ENCODE measurements at regions not wholly inside any gene's neighbourhood (a gene's known extent, or its start where the extent isn't known, plus 50 kb on each side); places are given as distances from the start of the nearest gene placed in this dataset.
"Not testable (repeated sequence)": the region's sequence is repeated elsewhere in the genome, so short reads cannot be mapped to it uniquely, and the experiment has no call there.

GRCh38 chr3:51593697-51594096 lies 55.2 kb downstream of the RAD54L2 start (continued):
- no peak for TF ChIP-seq GLI4 (tag by site-specific recombination; IDR thresholded peaks at IDR 0.05)
- no peak for TF ChIP-seq SALL2 (tag by site-specific recombination; IDR thresholded peaks at IDR 0.05; ENCODE audit: borderline replicate concordance)
- TF ChIP-seq ZNF362 (tag by site-specific recombination; IDR thresholded peaks at IDR 0.05) = no peak
- TF ChIP-seq ZNF776 (tag by site-specific recombination; IDR thresholded peaks at IDR 0.05; ENCODE audit: borderline replicate concordance) = no peak
- no peak for TF ChIP-seq ZNF16 (tag by site-specific recombination; IDR thresholded peaks at IDR 0.05; ENCODE audit: low read depth)
- no peak for TF ChIP-seq KLF10 (tag by site-specific recombination; IDR thresholded peaks at IDR 0.05)
- no peak for TF ChIP-seq ZNF785 (tag by site-specific recombination; IDR thresholded peaks at IDR 0.05)
- no peak for TF ChIP-seq GLIS1 (tag by site-specific recombination; IDR thresholded peaks at IDR 0.05)
- TF ChIP-seq ZNF514 (tag by site-specific recombination; IDR thresholded peaks at IDR 0.05) = no peak

GRCh38 chr3:51599638-51600037 lies 61.1 kb downstream of the RAD54L2 start:
- H3K27ac ChIP-seq (ENCODE audit: extremely low read depth, low read depth, low read length); H3K36me3 ChIP-seq (ENCODE audit: control insufficient read depth in 2 of 2, insufficient read depth in 1 of 2, low read length in 2 of 2); POLR2A ChIA-PET; H3K9me3 ChIP-seq (ENCODE audit: control insufficient read depth, insufficient read depth, low read depth, low read length); H3K4me3 ChIP-seq (ENCODE audit: low read depth, low read length); H3K4me1 ChIP-seq (ENCODE audit: control insufficient read depth, insufficient read depth, low read length): not testable (repeated sequence)
- CTCF ChIA-PET = interaction anchor here (0.6 to 1.0 kb wide), 3 partner anchors 35 to 83 kb away, joined by 3 to 5 read pairs (median 4); no protein-coding TSS in a partner anchor

GRCh38 chr3:51604212-51604611 lies 65.7 kb downstream of the RAD54L2 start:
- Histone ChIP-seq H3K4me1 (ENCODE audit: control insufficient read depth, insufficient read depth, low read length) (peaks cover 6% of the 10 kb centered on the region; the same call in 1 of the 2 replicates), H3K9me3 (ENCODE audit: control insufficient read depth, insufficient read depth, low read depth, low read length) (no peaks in the 10 kb centered on the region), H3K27ac (ENCODE audit: extremely low read depth, low read depth, low read length) (no peak overlapping the region), H3K36me3 (ENCODE audit: control insufficient read depth in 2 of 2, insufficient read depth in 1 of 2, low read length in 2 of 2) (no peaks in the 10 kb centered on the region; a peak in 1 of 3 replicates), H3K4me3 (ENCODE audit: low read depth, low read length) (no peak overlapping the region)
- CTCF ChIA-PET = no interaction called here
- TF ChIP-seq ZNF677 (tag by site-specific recombination; IDR thresholded peaks at IDR 0.05) (no peak), PRDM10 (tag by site-specific recombination; IDR thresholded peaks at IDR 0.05) (peak; percentile 41; the same call in 1 of the 2 replicates)
- POLR2A ChIA-PET = no interaction called here

- CTCF ChIA-PET = interaction anchor here (0.6 kb wide), 1 partner anchor 81 kb away, joined by 3 read pairs; no protein-coding TSS in a partner anchor
- Histone ChIP-seq H3K4me3 (ENCODE audit: low read depth, low read length) (no peak overlapping the region), H3K4me1 (ENCODE audit: control insufficient read depth, insufficient read depth, low read length) (peaks cover 6% of the 10 kb centered on the region), H3K27ac (ENCODE audit: extremely low read depth, low read depth, low read length) (no peak overlapping the region), H3K36me3 (ENCODE audit: control insufficient read depth in 2 of 2, insufficient read depth in 1 of 2, low read length in 2 of 2) (no peaks in the 10 kb centered on the region; a peak in 1 of 3 replicates), H3K9me3 (ENCODE audit: control insufficient read depth, insufficient read depth, low read depth, low read length) (no peaks in the 10 kb centered on the region)
- POLR2A ChIA-PET = no interaction called here
- peak; percentile 39 for TF ChIP-seq ZBTB17 (tag by site-specific recombination; IDR thresholded peaks at IDR 0.05)
- TF ChIP-seq ZNF292 (tag by site-specific recombination; IDR thresholded peaks at IDR 0.05; ENCODE audit: borderline replicate concordance, low read depth) = no peak
- no peak for TF ChIP-seq ZFP3 (tag by site-specific recombination; IDR thresholded peaks at IDR 0.05; ENCODE audit: low read depth)
- no peak for TF ChIP-seq ZNF558 (tag by site-specific recombination; IDR thresholded peaks at IDR 0.05)
- no peak for TF ChIP-seq ZNF19 (tag by site-specific recombination; IDR thresholded peaks at IDR 0.05; ENCODE audit: low read depth)
- TF ChIP-seq ZNF514 (tag by site-specific recombination; IDR thresholded peaks at IDR 0.05) = no peak
- TF ChIP-seq ZNF341 (tag by site-specific recombination; IDR thresholded peaks at IDR 0.05; ENCODE audit: low read depth) = no peak
- no peak for TF ChIP-seq ZBTB1 (tag by site-specific recombination; IDR thresholded peaks at IDR 0.05)
Observed at GRCh38 chr3:51605938-51606337, 65.1 kb upstream of the TEX264 start.

GRCh38 chr3:51606871-51607270 lies 64.2 kb upstream of the TEX264 start:
- H3K4me1 ChIP-seq (ENCODE audit: control insufficient read depth, insufficient read depth, low read length); CTCF ChIA-PET; H3K36me3 ChIP-seq (ENCODE audit: control insufficient read depth in 2 of 2, insufficient read depth in 1 of 2, low read length in 2 of 2); H3K27ac ChIP-seq (ENCODE audit: extremely low read depth, low read depth, low read length); H3K4me3 ChIP-seq (ENCODE audit: low read depth, low read length); POLR2A ChIA-PET; H3K9me3 ChIP-seq (ENCODE audit: control insufficient read depth, insufficient read depth, low read depth, low read length): not testable (repeated sequence)

GRCh38 chr3:51607591-51608325 lies 63.3 kb upstream of the TEX264 start:
- H3K4me3 ChIP-seq (ENCODE audit: low read depth, low read length); CTCF ChIA-PET; H3K4me1 ChIP-seq (ENCODE audit: control insufficient read depth, insufficient read depth, low read length); H3K36me3 ChIP-seq (ENCODE audit: control insufficient read depth in 2 of 2, insufficient read depth in 1 of 2, low read length in 2 of 2); H3K9me3 ChIP-seq (ENCODE audit: control insufficient read depth, insufficient read depth, low read depth, low read length); H3K27ac ChIP-seq (ENCODE audit: extremely low read depth, low read depth, low read length); POLR2A ChIA-PET: not testable (repeated sequence)
